ENCODE measurements at regions not wholly inside any gene's neighbourhood (a gene's known extent, or its start where the extent isn't known, plus 50 kb on each side); places are given as distances from the start of the nearest gene placed in this dataset.
A peak's percentile ranks its signal among the peaks of the same experiment; 100 is the strongest.

DNA sequence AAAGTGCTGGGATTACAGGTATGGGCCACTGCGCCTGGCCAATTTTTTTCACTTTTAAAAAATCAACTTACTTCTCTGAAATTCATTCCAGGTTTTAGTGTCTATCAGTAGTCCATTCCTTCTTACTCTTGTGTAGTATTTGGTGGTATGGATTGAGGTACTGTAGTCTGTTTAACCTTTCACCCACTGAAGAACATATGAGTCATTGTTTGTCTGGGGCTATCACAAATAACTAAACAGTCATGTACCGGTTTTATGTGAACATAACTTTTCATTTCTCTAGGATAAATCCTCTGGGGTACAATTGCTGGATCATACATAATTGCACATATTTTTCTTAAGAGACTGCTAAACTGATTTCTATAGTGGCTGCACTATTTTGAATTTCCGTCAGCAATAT is 1188.0 kb upstream of the CDH9 start:
- no peak for DNase-seq (ENCODE audit: low read depth in 3 of 3, low spot score in 2 of 3)

DNA sequence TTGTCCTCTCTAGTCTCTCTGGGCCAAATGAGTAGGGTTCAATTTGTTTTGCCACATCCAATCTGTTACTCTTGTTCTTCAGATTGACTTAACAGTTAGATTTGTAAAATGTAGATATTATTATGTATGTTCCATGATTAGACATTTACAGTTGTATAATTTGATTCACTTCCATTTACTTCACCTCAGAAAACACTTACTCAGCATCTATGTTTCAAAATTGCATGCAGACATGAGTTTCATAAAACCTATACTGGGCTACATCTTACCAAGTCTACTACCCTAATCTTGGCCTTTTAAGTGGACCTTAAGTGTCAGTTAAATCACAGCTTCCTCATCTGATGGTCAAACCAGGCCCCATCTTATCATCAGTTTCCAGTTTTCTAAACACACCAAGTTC is 1181.2 kb upstream of the CDH9 start:
- DNase-seq (ENCODE audit: low read depth in 3 of 3, low spot score in 2 of 3), result no peak

DNA sequence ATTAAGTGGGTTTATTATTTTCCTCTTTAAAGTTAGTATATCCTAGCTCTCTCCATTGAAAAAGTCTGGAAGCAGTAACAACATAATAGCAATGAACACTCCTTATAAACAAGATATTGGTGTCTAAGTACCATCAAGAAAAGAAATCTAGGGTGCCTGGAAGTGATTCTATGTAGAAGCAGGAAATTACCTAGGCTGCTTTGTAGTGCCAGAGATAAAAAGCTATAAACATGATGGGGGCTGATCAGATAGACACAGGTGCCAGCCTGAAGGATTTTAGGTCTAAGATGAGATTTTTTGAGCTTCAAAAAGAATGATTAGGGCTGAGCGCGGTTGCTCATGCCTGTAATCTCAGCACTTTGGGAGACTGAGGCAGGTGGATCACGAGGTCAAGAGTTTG is 1179.3 kb upstream of the CDH9 start:
- no peak for DNase-seq (ENCODE audit: low read depth in 3 of 3, low spot score in 2 of 3)

DNA sequence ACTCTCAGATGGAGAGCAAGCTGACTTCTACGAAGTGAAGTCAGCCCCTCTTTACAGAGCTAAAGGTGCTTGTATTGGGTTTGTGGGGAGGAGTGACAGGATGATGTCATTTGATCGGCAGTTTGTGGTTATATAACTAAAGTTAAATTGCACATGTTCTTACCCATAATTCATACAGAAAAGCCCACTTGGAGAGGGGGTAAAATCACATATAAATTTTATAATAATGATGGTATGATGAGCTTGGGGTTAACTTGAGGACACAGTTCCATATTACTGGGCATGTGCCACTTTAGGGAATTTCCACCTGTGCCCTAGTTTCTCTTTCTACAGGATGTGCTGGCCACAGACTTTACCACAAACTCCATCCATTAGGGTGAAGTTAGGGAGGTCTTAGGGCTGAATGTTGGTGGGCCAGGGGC is 1178.6 kb upstream of the CDH9 start:
- no peak for DNase-seq (ENCODE audit: low read depth in 3 of 3, low spot score in 2 of 3)

DNA sequence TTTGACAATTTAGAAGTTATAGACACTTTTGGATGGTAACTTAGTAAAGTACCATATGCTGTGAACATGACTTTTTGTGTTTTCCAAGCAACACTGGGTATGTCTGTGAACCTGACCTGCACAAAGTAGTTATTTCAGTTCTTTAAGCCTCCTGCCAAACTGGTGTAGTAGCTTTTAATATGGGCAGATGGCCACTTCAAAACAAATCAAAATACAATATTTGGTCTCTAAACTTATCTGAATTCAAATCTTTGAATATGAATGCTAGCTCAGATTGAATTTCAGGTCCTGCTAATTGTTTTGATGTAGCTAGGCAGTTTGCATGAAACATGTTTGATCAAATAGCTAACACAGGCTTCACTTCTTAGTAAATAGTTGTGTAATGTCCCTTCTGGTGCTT is 1176.7 kb upstream of the CDH9 start:
- no peak for DNase-seq (ENCODE audit: low read depth in 3 of 3, low spot score in 2 of 3)

DNA sequence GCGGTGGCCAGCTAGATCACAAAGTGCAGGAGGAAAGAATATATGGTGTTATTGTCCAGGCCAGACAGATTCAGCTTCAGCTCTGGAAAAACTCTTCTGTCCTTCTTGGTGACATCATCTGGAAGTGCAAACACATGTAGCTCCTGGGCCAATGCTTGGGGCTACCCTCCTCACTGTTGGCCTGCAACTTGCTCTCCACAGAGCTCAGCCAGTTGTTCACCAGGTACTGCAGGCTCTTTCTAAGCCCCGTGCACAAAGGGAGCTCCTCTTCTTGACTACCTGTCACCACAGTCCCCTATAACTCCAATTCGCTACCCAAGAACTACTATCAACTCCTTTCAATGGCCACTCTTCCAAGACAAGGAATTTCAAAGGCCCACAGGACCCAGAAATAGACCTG is 1175.9 kb upstream of the CDH9 start:
- DNase-seq (ENCODE audit: low read depth in 3 of 3, low spot score in 2 of 3), result no peak

DNA sequence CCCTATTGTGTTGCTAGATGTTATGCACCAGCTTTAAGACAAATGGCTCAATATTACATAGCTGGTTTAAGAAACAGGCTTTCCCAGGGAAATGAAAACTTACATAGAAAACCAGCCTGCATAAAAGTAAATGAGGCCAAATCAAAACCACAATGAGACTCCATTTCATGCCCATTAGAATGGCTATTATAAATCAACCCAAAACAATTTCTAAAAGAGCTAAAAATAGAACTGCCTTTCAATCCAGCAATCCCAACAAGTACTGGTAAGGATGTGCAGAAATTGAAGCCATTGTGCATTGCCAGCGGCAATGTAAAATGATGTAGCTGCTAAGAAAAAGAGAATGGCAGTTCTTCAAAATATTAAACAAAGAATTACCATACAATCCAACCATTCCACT is 1170.0 kb upstream of the CDH9 start:
- DNase-seq (ENCODE audit: low read depth in 3 of 3, low spot score in 2 of 3), result no peak

DNA sequence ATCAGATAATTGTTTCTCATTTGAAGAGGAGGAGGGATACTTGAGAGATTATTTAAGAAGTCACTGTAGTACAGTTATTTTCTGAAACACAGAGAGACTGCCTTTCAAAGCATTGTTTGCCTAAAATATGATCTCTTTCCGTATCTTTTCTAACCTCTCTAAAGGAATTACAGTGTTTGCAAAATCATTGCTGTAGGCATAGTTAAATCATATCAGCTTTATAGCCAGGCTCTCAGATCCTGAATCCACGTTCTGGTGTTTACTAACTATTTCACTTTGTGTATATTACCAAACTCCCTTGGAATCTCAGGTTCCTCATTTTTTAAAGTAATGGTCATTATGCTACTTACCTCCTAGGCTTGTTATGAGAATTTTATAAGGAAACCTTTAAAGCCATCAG is 1151.6 kb upstream of the CDH9 start:
- no peak for DNase-seq (ENCODE audit: low read depth in 3 of 3, low spot score in 2 of 3)

DNA sequence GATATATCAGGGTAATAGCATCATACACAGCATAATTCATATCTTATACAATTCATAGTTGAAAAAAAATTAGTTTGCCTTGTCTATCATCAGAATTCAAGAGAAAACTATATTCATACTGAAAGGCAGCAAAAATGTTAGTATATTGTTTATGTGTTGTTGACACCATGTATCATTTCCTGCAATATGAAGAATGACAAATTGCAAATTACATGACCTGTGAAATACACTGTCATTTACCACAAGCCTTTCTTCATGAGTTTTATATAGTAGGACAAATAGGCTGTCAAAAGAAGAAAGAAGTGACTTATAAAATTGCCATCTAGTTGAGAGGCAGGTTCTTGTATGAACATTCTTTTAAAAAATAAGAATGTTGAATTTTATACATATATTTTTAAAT is 1136.3 kb upstream of the CDH9 start:
- DNase-seq (ENCODE audit: low read depth in 3 of 3, low spot score in 2 of 3), result no peak

DNA sequence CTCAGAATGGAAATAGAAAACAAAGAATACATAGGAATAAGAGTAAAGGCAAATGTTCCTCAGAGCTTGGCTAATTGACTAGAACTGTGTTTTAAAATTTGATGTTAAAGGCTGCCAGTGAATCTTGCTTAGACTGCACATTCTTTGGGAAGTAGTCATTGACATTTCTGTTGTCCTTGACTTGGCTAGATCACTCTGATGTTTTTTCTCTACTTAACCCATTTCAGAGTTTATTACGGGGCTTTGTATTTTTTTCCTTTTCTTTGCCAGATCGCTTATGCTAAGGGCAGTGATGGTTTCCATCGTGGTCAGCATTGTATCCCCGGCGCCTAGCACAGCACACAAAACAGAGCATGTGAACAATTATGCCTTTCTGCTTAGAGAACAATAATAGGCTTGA is 1126.7 kb upstream of the CDH9 start:
- peak in 1 of 3 donors; percentile 18 for DNase-seq (ENCODE audit: low read depth in 3 of 3, low spot score in 2 of 3)

DNA sequence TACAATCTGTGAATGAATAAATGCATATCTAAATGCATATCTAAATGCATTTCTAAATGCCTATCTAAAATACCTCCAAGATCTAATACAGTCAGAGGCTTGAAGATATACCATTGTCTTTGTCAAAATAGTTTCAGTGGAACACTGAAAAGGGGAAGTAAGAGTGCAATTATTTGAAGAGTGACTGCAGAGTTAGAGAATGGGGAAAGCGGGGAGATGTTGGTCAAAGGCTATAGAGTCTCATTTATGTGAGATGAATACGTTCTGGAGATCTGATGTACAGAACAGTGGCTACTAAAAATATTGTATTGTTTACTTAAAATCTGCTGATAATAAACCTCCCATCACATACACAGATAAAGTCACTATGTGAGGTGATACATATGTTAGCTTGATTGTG is 1126.2 kb upstream of the CDH9 start:
- DNase-seq (ENCODE audit: low read depth in 3 of 3, low spot score in 2 of 3), result no peak

DNA sequence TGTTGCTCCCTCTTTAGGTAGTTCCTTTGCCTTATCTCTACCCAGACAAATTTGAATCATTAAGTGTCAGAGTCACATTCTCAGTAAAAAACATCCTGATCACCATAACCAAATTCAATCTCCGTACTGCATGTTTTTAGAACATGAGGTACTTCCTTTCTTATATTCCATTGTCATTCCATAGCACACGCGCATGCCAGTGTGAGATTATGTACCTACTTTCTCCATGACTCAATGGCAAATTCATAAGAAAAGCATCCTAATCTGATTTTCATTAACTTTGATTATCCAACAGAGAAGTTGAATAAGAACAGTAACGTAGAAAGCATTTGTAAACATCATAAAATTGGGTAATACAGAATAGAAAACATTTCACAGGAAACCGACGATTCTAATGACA is 1118.6 kb upstream of the CDH9 start:
- DNase-seq (ENCODE audit: low read depth in 3 of 3, low spot score in 2 of 3), result no peak

DNA sequence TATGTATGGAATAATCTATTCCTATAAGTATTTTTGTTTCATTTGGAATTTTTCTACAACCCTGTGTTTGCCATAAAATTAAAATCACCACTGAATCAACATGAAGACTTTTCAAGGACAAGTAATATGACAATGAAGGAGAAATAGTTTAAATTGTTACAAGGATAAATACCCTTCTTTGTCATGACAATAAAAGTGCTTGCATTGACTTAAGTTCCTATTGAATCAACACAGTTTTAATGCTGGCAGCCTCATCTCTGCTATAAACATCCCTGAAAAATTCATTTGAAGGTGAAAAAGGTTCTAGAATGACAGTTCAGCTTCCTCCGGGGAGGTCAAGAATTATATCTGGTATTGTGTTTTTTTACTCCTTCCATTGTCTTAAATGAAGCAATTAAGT is 1105.1 kb upstream of the CDH9 start:
- DNase-seq (ENCODE audit: low read depth in 3 of 3, low spot score in 2 of 3), result no peak

DNA sequence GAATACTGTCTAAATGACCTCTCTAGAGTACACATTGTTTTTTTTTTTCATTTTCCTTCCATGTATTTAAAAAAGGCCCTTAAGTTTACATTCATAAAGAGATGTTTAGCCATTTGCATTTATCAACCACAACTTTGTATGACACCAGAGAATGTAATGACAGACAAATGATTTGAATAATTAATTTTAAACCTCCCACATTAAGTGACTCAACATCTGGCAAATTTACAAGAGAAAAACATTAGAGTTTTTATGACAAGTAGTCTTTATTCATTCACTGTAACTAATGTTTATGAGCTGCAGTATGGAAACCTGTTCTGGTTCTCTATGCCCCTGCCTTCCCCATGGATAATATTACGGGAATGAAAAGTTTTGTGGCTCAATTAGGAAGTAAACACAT is 1093.8 kb upstream of the CDH9 start:
- DNase-seq (ENCODE audit: low read depth in 3 of 3, low spot score in 2 of 3), result no peak

DNA sequence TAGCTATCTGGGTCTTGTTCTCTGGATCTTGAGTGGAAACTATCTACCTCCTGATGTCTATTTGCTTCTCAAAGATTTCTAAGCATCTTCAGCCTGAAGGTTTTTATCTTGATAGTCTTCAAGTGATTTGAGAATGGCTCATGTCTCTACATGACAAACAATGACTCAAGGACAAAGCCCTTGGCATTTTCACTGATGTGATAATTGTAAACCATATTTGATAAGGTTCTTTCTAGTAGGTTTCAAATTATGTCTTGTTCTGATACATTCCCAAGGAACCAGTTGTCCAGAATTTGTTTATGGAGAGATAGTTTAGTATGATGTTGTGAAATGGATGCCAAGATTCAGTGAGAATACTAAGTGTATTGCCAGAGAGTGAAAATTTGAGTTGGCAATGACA is 1079.3 kb upstream of the CDH9 start:
- no peak for DNase-seq (ENCODE audit: low read depth in 3 of 3, low spot score in 2 of 3)

DNA sequence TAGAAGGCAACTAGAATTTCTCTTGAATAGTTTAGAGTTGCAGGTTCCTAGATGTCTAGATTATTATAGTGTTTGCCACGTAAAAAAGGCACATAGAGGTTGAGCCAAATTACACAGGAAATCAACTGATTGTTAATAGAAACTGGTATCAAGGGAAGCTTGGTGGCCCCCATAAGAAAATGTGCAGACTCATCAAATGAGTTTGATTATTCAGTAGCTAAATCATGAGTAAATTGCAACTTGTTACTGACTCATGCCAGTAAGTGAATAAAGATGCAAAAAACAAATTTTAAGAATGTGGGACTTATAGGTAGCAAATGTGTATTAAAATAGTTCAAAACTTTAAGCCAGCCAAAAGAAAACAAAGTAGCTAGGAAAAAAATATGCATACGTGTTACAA is 1078.9 kb upstream of the CDH9 start:
- DNase-seq (ENCODE audit: low read depth in 3 of 3, low spot score in 2 of 3), result no peak

DNA sequence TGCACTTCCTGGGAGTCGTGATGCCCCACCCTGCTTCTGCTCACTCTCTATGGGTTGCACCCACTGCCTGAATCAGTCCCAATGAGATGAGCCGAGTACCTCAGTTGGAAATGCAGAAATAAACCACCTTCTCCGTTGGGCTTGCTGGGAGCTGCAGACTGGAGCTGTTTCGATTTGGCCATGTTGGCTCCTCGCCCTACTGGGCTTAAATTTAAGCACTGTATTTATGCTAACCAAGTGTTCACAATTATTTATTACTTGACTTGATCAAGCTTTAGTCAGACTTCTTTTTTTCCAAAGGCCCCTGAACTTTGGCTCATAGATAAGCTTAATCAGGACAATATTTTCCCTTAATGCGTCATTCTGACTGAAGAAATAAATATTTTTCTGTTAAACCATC is 1072.4 kb upstream of the CDH9 start:
- no peak for DNase-seq (ENCODE audit: low read depth in 3 of 3, low spot score in 2 of 3)

DNA sequence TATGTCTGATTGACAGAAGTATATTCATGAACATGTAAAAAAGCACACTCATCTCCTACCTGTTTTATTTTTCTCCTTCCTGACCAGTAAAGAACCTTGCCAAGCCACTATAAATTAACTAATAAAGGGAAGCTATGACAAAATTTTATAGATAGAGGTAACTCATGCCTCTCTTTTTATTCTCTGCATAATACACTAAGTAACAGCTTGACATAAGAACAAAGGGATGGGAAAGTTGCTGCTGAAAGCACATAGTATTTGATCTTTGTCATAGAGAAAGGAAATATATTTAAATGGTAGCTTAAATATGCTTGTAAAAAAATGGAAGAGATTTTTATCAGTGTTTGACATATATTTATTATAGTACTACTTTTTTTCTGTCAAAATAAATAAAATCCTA is 1065.7 kb upstream of the CDH9 start:
- no peak for DNase-seq (ENCODE audit: low read depth in 3 of 3, low spot score in 2 of 3)

DNA sequence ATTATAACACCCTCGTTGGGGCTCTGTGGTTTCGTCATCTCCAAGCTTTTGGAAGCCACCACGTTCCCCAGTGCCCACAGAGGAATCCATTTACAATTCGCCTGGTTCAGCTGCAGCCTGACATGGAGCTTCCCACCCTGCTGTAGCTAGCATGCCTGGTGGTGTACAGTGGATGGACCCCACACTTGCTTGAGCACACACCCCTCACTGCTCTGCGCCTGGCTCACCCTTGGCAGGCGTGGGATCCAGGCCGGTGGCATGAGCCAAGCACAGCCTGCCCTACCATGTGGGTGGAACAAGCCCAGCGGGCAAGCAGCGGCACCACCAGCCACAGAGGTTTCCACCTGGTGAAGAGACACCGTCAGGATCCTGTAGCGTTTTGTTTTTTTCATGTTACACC is 1045.7 kb upstream of the CDH9 start:
- DNase-seq (ENCODE audit: low read depth in 3 of 3, low spot score in 2 of 3), result no peak

DNA sequence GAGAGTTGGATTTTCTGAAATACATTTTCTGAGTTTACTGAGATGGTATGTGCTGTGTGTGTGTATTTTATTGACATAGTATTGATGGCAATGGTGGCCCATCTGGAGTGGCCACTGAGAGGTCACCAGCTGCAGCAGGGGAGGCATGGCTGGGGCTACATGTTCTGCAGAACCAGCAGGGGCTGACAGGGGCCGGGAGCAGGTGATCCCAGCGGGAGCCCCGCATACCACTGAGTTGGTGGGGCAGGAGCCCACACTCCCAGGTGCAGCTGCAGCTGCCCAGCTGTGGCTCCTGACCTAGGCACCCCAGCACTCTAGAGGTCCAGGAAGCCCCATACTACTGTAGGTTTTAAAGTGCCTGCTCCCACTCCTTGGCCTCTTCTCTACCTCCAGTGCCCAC is 1044.2 kb upstream of the CDH9 start:
- DNase-seq (ENCODE audit: low read depth in 3 of 3, low spot score in 2 of 3), result no peak

DNA sequence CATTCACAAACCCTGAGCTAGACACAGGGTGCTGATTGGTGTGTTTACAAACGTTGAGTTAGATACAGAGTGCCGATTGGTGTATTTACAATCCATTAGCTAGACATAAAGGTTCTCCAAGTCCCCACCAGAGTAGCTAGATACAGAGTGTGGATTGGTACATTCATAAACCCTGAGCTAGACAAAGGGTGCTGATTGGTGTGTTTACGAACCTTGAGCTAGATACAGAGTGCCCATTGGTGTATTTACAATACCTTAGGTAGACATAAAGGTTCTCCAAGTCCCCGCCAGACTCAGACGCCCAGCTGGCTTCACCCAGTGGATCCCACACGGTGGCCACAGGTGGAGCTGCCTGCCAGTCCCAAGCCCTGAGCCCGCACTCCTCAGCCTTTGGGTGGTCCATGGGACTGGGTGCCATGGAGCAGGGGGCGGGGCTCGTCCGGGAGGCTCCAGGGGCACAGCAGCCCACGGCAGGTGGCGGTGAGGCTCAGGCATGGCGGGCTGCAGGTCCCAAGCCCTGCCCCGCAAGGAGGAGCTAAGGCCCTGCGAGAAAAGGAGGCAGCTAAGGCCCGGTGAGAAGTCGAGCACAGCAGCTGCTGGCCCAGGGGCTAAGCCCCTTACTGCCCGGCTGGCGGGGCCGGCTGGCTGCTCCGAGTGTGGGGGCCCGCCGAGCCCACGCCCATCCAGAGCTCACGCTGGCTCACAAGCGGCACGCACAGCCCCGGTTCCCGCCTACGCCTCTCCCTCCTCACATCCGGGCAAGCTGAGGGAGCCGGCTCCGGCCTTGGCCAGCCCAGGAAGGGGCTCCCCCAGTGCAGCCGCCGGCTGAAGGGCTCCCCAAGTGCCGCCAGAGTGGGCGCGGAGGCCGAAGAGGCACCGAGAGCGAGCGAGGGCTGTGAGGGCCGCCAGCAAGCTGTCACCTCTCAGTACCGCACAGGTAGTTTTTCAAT is 1039.2 kb upstream of the CDH9 start:
- no peak for DNase-seq (ENCODE audit: low read depth in 3 of 3, low spot score in 2 of 3)

DNA sequence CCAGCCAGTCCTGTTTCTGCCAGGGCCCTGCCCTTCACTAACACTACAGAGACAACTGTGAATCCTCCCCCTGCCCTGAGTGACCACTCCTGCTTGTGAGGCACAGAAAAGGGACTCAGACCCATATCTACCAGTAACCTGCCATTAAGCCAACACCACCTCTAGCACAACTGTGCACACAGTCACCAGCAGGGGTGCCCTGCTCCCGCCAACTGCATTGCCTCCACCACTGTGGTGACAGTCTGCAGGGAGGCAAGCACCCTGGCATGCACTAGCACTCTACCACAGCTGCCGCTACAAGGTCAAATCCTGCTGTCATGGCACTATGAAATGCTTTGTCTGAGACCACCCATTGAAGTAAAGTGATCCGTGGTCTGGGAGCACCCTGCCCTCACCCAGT is 1028.5 kb upstream of the CDH9 start:
- no peak for DNase-seq (ENCODE audit: low read depth in 3 of 3, low spot score in 2 of 3)

DNA sequence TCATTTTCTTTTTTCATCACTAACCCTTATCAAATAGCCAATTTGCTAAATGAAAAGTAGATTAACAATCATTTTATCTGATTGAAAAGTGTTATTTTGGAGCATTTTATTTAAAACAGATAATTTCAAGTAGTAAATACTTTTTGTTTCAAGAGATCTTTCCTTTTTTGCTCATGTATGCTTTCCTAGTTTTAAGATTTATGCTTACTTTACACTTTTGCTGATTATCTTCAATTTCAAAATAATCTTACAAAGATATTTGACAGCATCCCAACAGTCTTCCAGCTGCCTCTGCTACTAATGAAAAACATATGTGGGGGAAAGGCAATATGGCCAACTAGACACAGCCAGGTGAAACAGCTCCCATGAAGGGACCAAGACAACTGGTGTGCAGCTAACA is 1027.3 kb upstream of the CDH9 start:
- no peak for DNase-seq (ENCODE audit: low read depth in 3 of 3, low spot score in 2 of 3)
